WTC11 (cell line): ENCODE measurements at regions not wholly inside any gene's neighbourhood (a gene's known extent, or its start where the extent isn't known, plus 50 kb on each side); places are given as distances from the start of the nearest gene placed in this dataset.
A peak's percentile ranks its signal among the peaks of the same experiment; 100 is the strongest.

ENCODE experiments used
- ATAC-seq: fragments of 200-7000 bp; cut with Tn5 transposase; 2 replicates; pipeline ENCODE4 v1.10.0; 2021; ENCODE audit warnings: mild to moderate bottlenecking, moderate library complexity
- CTCF ChIA-PET: fragments of 300-600 bp; sonication (Branson Sonifier 250); formaldehyde crosslinking; loops from one replicate; lab custom pipeline; 2021; ENCODE audit warnings: antibody characterized with exemption; lab: Charles Lee
- POLR2A ChIA-PET: fragments of 350-600 bp; sonication (Branson Sonifier 250); formaldehyde crosslinking; loops from one replicate; lab custom pipeline; 2021; ENCODE audit warnings: antibody characterized with exemption; lab: Charles Lee
- DNase-seq: peaks from one replicate; pipeline ENCODE4 v3.0.0; 2021; ENCODE audit warnings: low spot score
- H3K27ac Mint-ChIP-seq: 2 replicates; pipeline ENCODE4 v1.8.0; 2021; ENCODE audit warnings: mixed read lengths
- H3K27me3 Mint-ChIP-seq: 2 replicates; pipeline ENCODE4 v1.8.0; 2021; ENCODE audit warnings: low read depth, mild to moderate bottlenecking, moderate library complexity, mixed read lengths
- H3K36me3 Mint-ChIP-seq: 2 replicates; pipeline ENCODE4 v1.8.0; 2021; ENCODE audit warnings: mixed read lengths
- H3K4me1 Mint-ChIP-seq: 2 replicates; pipeline ENCODE4 v1.8.0; 2022; ENCODE audit warnings: mixed read lengths
- H3K4me3 Mint-ChIP-seq: 2 replicates; pipeline ENCODE4 v1.8.0; 2021; ENCODE audit warnings: mild to moderate bottlenecking, moderate library complexity, mixed read lengths
- H3K9me3 Mint-ChIP-seq: 2 replicates; pipeline ENCODE4 v1.8.0; 2021; ENCODE audit warnings: mixed read lengths
- ATF1 ChIP-seq: sonication (generic); formaldehyde crosslinking; IDR thresholded peaks from 2 replicates; pipeline ENCODE4 v1.8.1; 2023; ENCODE audit warnings: mild to moderate bottlenecking, moderate library complexity, missing genetic modification reagents
- EMX1 ChIP-seq: fragments of 250-450 bp; sonication (Bioruptor Pico); IDR thresholded peaks from 2 replicates; pipeline ENCODE4 v1.8.0; 2021; ENCODE audit warnings: mild to moderate bottlenecking
- ESRRA ChIP-seq: sonication (generic); formaldehyde crosslinking; IDR thresholded peaks from 2 replicates; pipeline ENCODE4 v1.8.1; 2022; ENCODE audit warnings: mild to moderate bottlenecking, missing genetic modification reagents, borderline replicate concordance
- GTF2I ChIP-seq: fragments of 250-450 bp; sonication (Bioruptor Pico); conservative IDR thresholded peaks from 2 replicates; pipeline ENCODE4 v1.4.0; 2021; ENCODE audit warnings: mild to moderate bottlenecking
- MXD4 ChIP-seq: fragments of 250-450 bp; sonication (Bioruptor Pico); IDR thresholded peaks from 2 replicates; pipeline ENCODE4 v1.8.0; 2021; ENCODE audit warnings: mild to moderate bottlenecking, moderate library complexity, borderline replicate concordance
- NFE2L1 ChIP-seq: sonication (generic); formaldehyde crosslinking; IDR thresholded peaks from 2 replicates; pipeline ENCODE4 v1.8.1; 2023; ENCODE audit warnings: missing genetic modification reagents
- NR3C1 ChIP-seq: sonication (generic); formaldehyde crosslinking; conservative IDR thresholded peaks from 2 replicates; pipeline ENCODE4 v1.8.1; 2023; ENCODE audit warnings: low read depth, mild to moderate bottlenecking, missing genetic modification reagents
- RELA ChIP-seq: sonication (generic); formaldehyde crosslinking; IDR thresholded peaks from 2 replicates; pipeline ENCODE4 v1.8.1; 2022; ENCODE audit warnings: missing genetic modification reagents, mild to moderate bottlenecking, borderline replicate concordance
- SMAD4 ChIP-seq: sonication (generic); formaldehyde crosslinking; IDR thresholded peaks from 2 replicates; pipeline ENCODE4 v1.8.0; 2022; ENCODE audit warnings: mild to moderate bottlenecking, missing genetic modification reagents
- SP1 ChIP-seq: sonication (generic); formaldehyde crosslinking; conservative IDR thresholded peaks from 2 replicates; pipeline ENCODE4 v1.8.1; 2022; ENCODE audit warnings: missing genetic modification reagents
- TP53 ChIP-seq: sonication (generic); formaldehyde crosslinking; IDR thresholded peaks from 2 replicates; pipeline ENCODE4 v1.8.1; 2023; ENCODE audit warnings: mild to moderate bottlenecking, missing genetic modification reagents
- ZNF121 ChIP-seq: sonication (generic); formaldehyde crosslinking; IDR thresholded peaks from 2 replicates; pipeline ENCODE4 v1.8.0; 2023; ENCODE audit warnings: missing genetic modification reagents
- ZNF232 ChIP-seq: sonication (generic); formaldehyde crosslinking; IDR thresholded peaks from 2 replicates; pipeline ENCODE4 v1.8.0; 2022; ENCODE audit warnings: mild to moderate bottlenecking, missing genetic modification reagents
- ZNF423 ChIP-seq: fragments of 250-450 bp; sonication (Bioruptor Pico); IDR thresholded peaks from 2 replicates; pipeline ENCODE4 v2.1.2; 2022; ENCODE audit warnings: mild to moderate bottlenecking, moderate library complexity
- ZNF671 ChIP-seq: fragments of 250-450 bp; sonication (Bioruptor Pico); IDR thresholded peaks from 2 replicates; pipeline ENCODE4 v1.8.0; 2021; ENCODE audit warnings: mild to moderate bottlenecking
- TF ChIP-seq, protein P1 (sequence below): sonication (generic); formaldehyde crosslinking; IDR thresholded peaks from 2 replicates; pipeline ENCODE4 v1.8.0; 2022; ENCODE audit warnings: mild to moderate bottlenecking, missing genetic modification reagents
- TF ChIP-seq, protein P2 (sequence below): sonication (generic); formaldehyde crosslinking; IDR thresholded peaks from 2 replicates; pipeline ENCODE4 v1.8.1; 2023; ENCODE audit warnings: mild to moderate bottlenecking, missing genetic modification reagents
- TF ChIP-seq, protein P3 (sequence below): sonication (generic); formaldehyde crosslinking; IDR thresholded peaks from 2 replicates; pipeline ENCODE4 v1.8.1; 2022; ENCODE audit warnings: mild to moderate bottlenecking, missing genetic modification reagents, moderate library complexity, borderline replicate concordance
- TF ChIP-seq, protein P4 (sequence below): sonication (generic); formaldehyde crosslinking; IDR thresholded peaks from 2 replicates; pipeline ENCODE4 v1.8.1; 2023; ENCODE audit warnings: mild to moderate bottlenecking, missing genetic modification reagents, moderate library complexity

DNA sequence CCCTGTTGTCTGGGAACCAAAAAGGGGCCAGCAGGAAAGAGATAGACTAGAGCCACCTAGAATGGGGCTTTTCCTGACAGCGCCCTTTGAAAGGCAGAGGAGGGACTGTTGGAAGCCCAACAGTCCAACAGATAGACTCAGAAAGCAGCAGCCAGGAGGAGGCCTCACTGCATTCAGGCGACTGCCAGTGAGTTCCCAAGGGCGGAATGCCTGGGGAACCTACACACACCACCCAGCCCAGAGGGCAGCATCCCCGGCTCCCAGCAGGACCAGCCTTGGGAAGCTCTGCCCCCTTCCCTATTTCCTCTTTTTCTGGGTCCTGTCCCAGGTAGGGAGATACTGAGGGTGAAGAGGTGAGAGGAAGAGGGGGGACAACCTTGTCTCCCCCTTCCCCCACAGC, 192.4 kb upstream of the KLF4 start (continued):
- TF ChIP-seq EMX1 (CRISPR knock-in tag): no peak
- TF ChIP-seq ZNF232 (CRISPR knock-in tag): no peak
- no peak for TF ChIP-seq NFE2L1 (CRISPR knock-in tag)
- no peak for TF ChIP-seq NR3C1 (CRISPR knock-in tag)
- TF ChIP-seq ESRRA (CRISPR knock-in tag): no peak
- TF ChIP-seq, protein P1, sequence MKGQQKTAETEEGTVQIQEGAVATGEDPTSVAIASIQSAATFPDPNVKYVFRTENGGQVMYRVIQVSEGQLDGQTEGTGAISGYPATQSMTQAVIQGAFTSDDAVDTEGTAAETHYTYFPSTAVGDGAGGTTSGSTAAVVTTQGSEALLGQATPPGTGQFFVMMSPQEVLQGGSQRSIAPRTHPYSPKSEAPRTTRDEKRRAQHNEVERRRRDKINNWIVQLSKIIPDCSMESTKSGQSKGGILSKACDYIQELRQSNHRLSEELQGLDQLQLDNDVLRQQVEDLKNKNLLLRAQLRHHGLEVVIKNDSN (CRISPR knock-in tag): no peak
- TF ChIP-seq ZNF121 (CRISPR knock-in tag): no peak
- no peak for TF ChIP-seq TP53
- no peak for TF ChIP-seq RELA (CRISPR knock-in tag)

DNA sequence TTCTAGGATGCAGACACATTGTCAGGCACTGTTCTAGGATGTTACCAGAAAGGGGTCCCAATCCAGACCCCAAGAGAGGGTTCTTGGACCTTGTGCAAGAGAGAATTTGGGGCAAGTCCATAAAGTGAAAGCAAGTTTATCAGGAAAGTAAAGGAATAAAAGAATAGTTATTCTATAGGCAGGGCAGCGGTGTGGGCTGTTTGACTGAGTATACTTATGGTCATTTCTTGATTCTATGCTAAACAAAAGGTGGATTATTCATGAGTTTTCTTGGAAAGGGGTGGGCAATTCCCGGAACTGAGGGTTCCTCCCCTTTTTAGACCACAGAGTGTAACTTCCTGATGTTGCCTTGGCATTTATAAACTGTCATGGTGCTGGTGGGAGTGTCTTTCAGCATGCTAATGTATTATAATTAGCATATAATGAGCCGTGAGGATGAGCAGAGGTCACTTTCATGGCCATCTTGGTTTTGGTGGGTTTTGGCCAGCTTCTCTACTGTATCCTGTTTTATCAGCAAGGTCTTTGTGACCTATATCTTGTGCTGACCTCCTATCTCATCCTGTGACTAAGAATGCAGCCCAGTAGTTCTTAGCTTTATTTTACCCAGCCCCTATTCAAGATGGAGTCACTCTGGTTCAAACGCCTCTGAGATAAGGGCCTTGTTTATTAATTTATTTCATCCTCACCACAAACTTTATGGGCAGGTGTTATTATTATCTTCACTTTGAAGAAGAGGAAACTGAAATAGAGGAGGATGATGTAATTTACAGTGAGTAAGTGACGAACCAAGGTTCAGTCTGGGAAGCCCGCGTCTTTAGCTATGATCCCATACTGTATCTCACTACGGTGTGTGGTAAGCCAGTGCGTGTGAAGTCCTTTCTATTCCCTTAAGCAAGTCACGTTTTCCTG, 186.0 kb upstream of the KLF4 start:
- no peak overlapping the region for H3K4me3 Mint-ChIP-seq
- no peak for DNase-seq
- TF ChIP-seq EMX1 (CRISPR knock-in tag): no peak
- TF ChIP-seq MXD4 (CRISPR knock-in tag): peak; percentile 82; the same call in 1 of the 2 replicates
- H3K9me3 Mint-ChIP-seq: peaks cover 9% of the 10 kb centered on the region
- ChIA-PET CTCF (no interaction called here), POLR2A (interaction anchor here (0.7 kb wide), 1 partner anchor 64 kb away, joined by 4 read pairs; no protein-coding TSS in a partner anchor)
- H3K27ac Mint-ChIP-seq: peak overlapping the region; percentile 100
- 0 out of 2 replicates have a peak, but pooled peaks cover 5% of the 10 kb centered on the region for H3K36me3 Mint-ChIP-seq
- H3K27me3 Mint-ChIP-seq: no peaks in the 10 kb centered on the region
- no peak for ATAC-seq
- peaks cover 37% of the 10 kb centered on the region for H3K4me1 Mint-ChIP-seq

DNA sequence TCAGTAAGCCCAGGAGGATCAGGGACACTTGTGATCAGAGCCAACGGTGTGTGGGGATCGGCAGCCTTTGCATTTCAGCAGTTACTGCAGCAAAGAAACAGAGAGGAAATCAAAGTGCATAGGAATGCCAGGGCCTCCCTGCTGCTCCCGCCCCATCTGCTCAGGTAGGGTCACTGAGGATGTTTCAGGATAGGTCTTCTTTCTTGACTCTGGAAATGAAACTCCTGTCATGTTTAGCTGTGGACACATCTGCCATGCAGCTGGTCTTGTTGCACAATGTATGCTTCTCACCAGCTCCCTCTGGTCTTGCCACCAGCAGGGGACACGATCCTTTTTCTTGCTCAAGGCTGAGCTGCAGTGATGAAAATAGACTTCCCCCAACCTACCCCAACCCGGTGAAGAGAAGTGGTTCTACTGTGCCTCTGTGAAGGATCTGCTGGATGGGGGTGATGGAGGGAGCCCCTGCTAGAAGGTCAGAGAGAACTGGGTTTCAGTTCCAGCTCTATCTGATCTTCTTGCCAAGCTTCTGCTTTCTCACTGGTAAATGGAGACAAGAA, 185.2 kb upstream of the KLF4 start:
- peak; percentile 86 for ATAC-seq
- CTCF ChIA-PET: no interaction called here

DNA sequence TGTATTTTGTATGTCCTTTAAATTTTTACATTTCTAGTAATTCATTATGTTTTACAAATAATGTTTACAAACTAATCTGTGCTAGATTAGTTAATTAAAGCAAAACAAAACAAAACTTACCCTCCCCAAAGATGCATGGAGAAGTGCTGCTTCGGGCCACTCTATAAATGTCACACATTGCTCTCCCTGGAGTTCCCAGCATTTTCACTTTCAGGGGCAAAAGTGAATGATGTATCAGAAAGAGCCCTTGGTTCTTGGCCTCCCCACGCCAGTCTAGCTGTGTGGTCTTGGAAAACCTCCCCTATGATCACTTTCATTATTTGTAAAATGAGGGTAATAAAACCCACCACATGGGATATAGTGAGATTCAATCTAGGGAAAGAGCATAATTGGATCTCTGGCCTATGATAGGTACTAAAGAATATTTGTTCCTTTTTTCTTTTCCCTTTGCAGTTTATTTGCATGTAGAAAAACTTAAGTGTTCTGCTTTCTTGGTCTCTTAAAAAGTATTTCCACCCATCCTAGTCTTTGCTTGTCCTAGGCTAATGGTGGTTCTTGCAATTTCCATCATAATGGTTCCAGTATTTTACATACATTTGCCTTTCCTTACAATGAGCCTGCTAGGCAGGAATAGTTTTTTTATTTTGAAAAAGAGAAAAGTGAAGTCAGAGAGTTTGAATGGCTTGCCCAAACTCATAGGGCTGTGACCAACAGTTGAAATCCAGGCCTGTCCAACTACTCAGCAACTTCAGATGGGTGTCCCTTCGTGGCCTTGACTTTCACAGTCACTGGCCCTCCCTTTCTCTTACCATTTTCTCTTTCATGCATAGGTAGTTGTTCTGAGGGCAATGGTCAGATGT, 184.5 kb upstream of the KLF4 start:
- 0 out of 2 replicates have a peak, but pooled peaks have one; percentile 4 for TF ChIP-seq SP1 (CRISPR knock-in tag)
- TF ChIP-seq NR3C1 (CRISPR knock-in tag): no peak

More for the DNA sequence above, 185.2 kb upstream of the KLF4 start:
- H3K4me1 Mint-ChIP-seq: peaks cover 37% of the 10 kb centered on the region
- H3K27me3 Mint-ChIP-seq: no peaks in the 10 kb centered on the region
- DNase-seq: peak; percentile 19
- TF ChIP-seq ZNF671 (CRISPR knock-in tag) (no peak), SP1 (CRISPR knock-in tag) (0 out of 2 replicates have a peak, but pooled peaks have one; percentile 10)
- POLR2A ChIA-PET: no interaction called here
- H3K27ac Mint-ChIP-seq: peak overlapping the region; percentile 100
- H3K9me3 Mint-ChIP-seq: peaks cover 9% of the 10 kb centered on the region
- H3K4me3 Mint-ChIP-seq: peak overlapping the region; percentile 51
- 0 out of 2 replicates have a peak, but pooled peaks cover 5% of the 10 kb centered on the region for H3K36me3 Mint-ChIP-seq

DNA sequence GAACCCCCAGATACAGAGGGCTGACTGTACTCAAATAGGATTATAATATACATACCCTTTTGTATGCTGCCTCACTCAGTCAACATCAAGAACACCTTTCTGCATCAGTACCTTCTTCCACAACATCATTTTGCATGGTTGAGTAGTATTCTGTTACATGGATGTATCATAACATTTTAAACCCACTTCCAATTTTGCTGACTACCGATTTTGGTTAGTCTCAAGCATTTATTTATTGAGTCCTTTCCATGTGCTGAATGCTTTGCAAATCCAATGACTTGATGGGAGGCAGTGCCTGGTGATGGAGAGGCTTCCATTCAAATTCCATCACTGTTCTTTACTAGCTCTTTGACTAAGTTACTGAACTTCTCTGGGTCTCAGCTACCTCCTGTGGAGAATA, 182.0 kb upstream of the KLF4 start:
- POLR2A ChIA-PET: no interaction called here
- Mint-ChIP-seq H3K4me1 (peaks cover 42% of the 10 kb centered on the region), H3K9me3 (peaks cover 9% of the 10 kb centered on the region), H3K36me3 (0 out of 2 replicates have a peak, but pooled peaks cover 5% of the 10 kb centered on the region), H3K27me3 (no peaks in the 10 kb centered on the region), H3K27ac (no peak overlapping the region), H3K4me3 (no peak overlapping the region)
- no peak for DNase-seq
- no peak for ATAC-seq
- CTCF ChIA-PET: no interaction called here
- TF ChIP-seq ZNF423 (CRISPR knock-in tag) (no peak), SMAD4 (CRISPR knock-in tag) (no peak), NR3C1 (CRISPR knock-in tag) (no peak), GTF2I (no peak), ATF1 (CRISPR knock-in tag) (no peak)
- TF ChIP-seq, protein P2, sequence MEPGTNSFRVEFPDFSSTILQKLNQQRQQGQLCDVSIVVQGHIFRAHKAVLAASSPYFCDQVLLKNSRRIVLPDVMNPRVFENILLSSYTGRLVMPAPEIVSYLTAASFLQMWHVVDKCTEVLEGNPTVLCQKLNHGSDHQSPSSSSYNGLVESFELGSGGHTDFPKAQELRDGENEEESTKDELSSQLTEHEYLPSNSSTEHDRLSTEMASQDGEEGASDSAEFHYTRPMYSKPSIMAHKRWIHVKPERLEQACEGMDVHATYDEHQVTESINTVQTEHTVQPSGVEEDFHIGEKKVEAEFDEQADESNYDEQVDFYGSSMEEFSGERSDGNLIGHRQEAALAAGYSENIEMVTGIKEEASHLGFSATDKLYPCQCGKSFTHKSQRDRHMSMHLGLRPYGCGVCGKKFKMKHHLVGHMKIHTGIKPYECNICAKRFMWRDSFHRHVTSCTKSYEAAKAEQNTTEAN: no peak
- TF ChIP-seq, protein P3, sequence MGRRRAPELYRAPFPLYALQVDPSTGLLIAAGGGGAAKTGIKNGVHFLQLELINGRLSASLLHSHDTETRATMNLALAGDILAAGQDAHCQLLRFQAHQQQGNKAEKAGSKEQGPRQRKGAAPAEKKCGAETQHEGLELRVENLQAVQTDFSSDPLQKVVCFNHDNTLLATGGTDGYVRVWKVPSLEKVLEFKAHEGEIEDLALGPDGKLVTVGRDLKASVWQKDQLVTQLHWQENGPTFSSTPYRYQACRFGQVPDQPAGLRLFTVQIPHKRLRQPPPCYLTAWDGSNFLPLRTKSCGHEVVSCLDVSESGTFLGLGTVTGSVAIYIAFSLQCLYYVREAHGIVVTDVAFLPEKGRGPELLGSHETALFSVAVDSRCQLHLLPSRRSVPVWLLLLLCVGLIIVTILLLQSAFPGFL (CRISPR knock-in tag): no peak
- TF ChIP-seq, protein P4, sequence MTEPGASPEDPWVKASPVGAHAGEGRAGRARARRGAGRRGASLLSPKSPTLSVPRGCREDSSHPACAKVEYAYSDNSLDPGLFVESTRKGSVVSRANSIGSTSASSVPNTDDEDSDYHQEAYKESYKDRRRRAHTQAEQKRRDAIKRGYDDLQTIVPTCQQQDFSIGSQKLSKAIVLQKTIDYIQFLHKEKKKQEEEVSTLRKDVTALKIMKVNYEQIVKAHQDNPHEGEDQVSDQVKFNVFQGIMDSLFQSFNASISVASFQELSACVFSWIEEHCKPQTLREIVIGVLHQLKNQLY (CRISPR knock-in tag): no peak

More for the DNA sequence above, 184.5 kb upstream of the KLF4 start:
- ChIA-PET POLR2A (no interaction called here), CTCF (interaction anchor here (1.0 kb wide), 1 partner anchor 209 kb away, joined by 3 read pairs; no protein-coding TSS in a partner anchor)
- Mint-ChIP-seq H3K36me3 (0 out of 2 replicates have a peak, but pooled peaks cover 5% of the 10 kb centered on the region), H3K27ac (peak overlapping the region; percentile 100), H3K4me3 (peak overlapping the region; percentile 51), H3K27me3 (no peaks in the 10 kb centered on the region), H3K9me3 (peaks cover 9% of the 10 kb centered on the region), H3K4me1 (peaks cover 40% of the 10 kb centered on the region)
- DNase-seq (no peak), ATAC-seq (peak; percentile 76)
